Left renal cortex interstitium (tissue), 4 donors: ENCODE measurements at regions not wholly inside any gene's neighbourhood (a gene's known extent, or its start where the extent isn't known, plus 50 kb on each side); places are given as distances from the start of the nearest gene placed in this dataset.

ENCODE experiments used
- DNase-seq, 4 donors: peaks; one replicate each; pipeline ENCODE4 v3.0.0-alpha.2; 2013; ENCODE audit warnings: low read depth in 4 of 4, low spot score in 2 of 4, missing footprints in 1 of 4

DNA sequence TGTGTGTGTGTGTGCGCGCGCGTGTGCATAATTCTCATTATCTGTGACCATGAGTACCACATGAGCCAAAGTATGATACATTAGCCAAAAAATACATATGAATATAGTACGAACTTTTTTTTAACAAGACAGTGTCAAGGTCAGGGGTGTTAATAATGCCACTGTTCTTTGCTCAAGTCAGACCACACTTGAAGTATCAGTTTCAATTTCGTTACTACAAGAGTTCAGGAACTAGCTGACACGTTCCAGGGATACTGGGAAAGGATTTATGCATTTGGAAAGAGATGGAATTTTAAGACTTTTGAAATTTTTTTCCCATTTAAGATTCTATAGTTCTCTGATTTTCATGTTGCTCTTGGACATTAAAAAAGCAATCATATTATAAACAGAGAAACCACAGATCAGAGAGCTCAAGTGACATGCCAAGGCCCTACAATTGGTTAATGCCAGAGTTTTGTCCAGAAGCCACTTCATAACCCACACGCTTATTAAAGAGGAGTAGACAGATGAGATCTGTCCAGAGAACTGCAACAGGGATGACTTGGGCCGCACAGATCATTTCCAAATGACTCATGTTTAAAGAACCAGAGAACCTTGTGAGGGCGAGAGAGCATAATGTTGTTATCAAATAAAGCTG lies 718.8 kb upstream of the SGCG start:
- DNase-seq, result no peak

DNA sequence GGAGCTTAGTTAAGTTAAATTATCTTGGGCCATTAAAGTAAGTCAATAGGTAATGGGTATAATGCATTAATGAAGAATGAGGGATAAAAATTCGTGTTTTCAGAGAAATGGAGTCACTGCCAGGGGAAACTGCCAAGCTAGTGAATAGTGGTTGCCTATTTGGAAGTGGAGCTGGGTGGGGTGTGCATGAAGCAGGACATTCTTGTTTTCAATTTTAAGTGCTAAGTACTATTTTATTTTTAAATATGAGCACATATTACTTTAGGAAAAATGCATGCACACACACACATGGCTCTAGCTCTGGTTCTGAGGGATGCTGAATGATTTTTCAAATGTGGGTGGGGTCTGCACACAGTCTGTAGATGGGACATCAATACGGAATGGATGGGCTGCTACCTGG lies 717.7 kb upstream of the SGCG start:
- no peak for DNase-seq

GRCh38 chr13:22468045-22468444 lies 712.7 kb upstream of the SGCG start:
- no peak for DNase-seq

GRCh38 chr13:22468824-22469223 lies 712.0 kb upstream of the SGCG start:
- no peak for DNase-seq

GRCh38 chr13:22469452-22469851 lies 711.3 kb upstream of the SGCG start:
- no peak for DNase-seq

DNA sequence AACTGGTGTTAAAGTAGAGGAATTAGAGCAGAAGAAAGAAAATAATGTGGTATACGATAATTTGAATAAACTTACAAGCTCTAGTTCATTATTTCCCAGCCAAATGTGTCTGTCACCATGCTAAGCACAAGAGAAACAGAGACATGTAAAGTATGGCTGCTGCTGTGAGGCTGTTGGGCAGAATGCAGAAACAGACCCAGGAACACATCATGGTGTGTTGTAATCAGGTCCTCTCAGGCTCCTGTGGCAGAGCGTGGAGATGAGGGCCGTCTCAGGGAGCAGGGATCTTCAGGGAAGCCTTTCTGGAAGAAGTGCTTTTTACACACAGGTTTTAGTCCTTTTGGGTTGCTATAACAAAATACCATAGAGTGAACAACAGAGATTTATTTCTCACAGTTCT lies 710.7 kb upstream of the SGCG start:
- no peak for DNase-seq

DNA sequence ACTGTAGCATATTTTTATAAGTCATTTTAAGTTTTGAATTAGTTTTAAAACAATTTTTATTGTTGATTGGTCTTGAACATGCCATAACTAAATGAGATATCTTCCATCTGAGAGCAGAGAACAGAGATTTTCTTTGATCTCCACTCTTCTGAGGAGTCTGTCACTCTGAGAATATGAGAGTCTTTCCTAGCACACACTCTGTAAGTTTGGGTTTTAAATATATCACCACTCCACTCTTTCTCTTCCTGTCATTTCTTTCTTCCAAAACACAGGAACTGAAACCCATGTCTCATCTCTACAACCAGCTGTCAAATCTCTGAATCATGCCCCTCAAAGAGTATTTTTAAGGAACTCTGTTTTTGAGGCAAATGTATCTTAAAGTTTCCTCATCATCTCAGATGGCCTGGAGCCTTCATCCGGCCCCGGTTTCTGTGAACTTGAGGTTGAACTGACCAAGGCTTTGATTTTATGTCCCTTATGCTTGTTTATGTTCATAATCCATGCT lies 698.2 kb upstream of the SGCG start:
- DNase-seq, result no peak

- no peak for DNase-seq
Measured at GRCh38 chr13:22483276-22483675, 697.5 kb upstream of the SGCG start.

DNA sequence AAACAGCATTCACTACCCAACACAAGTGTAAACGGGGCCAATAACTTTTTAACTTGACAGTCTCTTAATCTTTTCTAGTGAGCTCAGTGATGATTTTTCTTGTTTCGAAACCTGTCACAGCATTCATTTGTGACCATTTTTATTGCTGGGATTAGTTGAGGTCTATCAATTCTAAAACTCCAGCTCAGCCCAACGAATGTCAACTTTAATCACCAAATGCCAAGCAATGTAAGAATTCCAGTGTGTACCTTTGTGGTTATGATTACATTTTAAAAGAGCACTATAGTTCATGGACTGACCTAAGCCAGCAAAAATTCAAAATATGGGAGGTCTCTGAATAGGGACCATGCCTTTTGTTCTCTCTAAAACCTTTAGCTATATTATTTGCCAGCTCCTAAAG lies 694.3 kb upstream of the SGCG start:
- DNase-seq, result no peak

DNA sequence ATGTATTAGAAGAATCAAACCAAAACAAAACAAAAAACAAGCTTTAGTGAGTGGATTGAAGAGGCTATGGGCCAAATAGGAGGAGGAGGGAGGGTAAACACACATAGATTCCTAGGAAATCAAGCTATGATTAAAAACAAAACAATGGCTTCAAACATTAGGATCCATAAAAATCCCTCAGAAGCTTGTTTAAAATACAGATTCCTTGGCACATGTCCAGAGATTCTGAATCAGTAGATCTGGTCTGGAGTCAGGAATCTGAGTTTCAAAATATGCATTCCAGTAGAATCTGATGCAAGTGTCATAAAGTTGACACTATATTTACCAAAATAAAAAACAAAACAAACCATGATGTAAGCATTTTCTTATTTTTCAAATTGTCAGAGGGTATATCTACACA lies 692.8 kb upstream of the SGCG start:
- no peak for DNase-seq

DNA sequence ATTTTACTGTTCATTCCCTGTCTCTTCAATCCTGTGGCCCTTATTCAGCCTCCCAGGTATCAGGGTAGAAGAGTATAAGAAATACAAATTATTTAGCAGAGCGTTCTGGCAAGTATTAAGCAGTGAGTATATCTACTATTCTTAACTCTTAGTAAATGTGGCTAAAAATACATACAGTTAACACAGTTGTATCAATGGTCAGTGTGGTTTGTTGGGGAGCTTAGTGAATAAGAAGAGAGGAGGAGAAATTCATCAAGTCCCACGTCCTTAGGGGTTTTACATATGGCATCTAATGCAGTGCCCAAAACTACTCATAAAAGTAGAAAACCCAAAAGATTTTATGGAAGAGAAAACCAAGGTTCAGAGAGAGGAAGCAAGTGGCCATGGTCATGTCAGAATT lies 691.0 kb upstream of the SGCG start:
- no peak for DNase-seq

DNA sequence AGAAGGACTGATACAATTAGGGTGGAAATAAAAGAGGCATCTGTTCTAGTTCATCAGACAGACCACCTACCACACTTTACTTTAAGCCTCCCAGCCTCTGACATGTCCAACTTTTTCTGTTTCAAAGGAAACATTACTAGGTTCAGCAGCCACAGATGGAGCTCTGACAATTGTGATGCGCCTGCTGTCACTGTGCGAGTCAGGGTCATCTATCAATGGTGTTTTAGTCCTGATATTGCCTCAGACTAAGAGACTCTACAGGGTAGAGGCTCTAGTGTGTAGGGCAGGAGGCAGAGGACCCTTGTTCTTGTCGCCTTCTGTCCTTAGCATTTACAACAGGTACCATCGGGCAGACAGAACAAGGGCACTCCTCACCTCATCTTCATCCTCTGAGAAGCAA lies 685.0 kb upstream of the SGCG start:
- no peak for DNase-seq

GRCh38 chr13:22496803-22497508 lies 683.8 kb upstream of the SGCG start:
- DNase-seq, result no peak

- peak; percentile 19 to 28 (median 22) for DNase-seq
Measured at GRCh38 chr13:22497991-22498780, 682.6 kb upstream of the SGCG start.

DNA sequence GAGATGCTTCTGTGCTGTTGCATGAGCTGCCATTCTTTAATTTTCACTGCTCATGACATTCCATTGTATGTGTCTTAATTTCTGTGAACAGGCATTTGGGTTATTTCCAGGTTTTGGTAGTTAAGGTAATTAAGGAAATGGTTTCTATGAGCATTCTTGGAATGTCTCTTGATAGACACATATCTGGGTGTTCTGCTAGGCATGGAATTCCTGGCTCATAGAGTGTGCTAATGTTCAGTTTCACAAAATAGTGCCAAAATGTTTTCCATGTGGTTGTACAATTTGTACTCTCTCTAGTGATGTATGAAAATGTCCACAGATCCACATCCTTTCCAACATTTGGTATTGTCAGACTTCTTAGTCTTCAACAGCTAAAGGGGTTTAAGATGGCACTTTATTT lies 680.9 kb upstream of the SGCG start:
- no peak for DNase-seq

- no peak for DNase-seq
Measured at GRCh38 chr13:22505489-22505888, 675.3 kb upstream of the SGCG start.

GRCh38 chr13:22506096-22506691 lies 674.6 kb upstream of the SGCG start:
- no peak for DNase-seq

- DNase-seq, result no peak
Measured at GRCh38 chr13:22517544-22517943, 663.2 kb upstream of the SGCG start.

- no peak for DNase-seq
Measured at GRCh38 chr13:22536851-22537250, 643.9 kb upstream of the SGCG start.

DNA sequence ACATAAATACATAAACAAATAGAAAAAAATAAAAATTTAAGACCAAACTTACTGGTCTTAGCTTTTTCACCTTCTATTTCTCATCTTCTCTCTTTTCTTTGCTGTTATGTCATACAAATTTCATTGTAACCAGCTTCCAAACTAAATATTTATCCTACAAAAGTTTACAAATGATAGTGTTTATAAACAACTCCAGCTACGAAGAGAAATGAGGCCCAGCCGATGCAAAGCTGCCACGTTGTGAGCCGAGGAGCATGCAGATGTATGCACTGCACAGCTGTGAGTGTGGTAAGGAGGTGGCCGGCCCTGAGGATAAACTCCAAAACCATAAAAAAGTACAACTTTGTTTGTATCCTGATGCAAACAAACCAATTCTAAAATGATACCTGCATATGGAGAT lies 642.4 kb upstream of the SGCG start:
- no peak for DNase-seq

DNA sequence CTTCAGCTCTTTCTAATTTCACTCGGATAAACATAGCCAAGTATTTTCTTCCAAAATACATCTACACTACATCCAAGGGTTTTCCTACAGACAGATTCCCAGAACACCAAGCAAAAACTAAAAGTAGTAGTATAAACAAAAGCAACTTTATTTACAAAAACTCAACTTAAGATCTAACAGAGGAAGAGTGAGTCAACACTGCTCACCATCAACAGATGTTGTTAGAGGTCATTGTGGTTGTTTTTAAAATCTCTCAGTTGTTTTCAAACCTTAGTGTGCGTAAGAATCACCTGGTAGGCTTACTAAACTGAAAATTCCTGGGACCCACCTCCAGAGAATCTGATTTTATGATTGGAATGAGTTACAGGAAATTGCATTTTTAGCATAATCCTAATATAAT lies 631.7 kb upstream of the SGCG start:
- no peak for DNase-seq
